Effector memory CD4-positive, alpha-beta T cell (primary cell): ENCODE measurements at regions not wholly inside any gene's neighbourhood (a gene's known extent, or its start where the extent isn't known, plus 50 kb on each side); places are given as distances from the start of the nearest gene placed in this dataset.

ENCODE experiments used
- DNase-seq, 3 donors: peaks; one replicate each; pipeline ENCODE4 v3.0.0-alpha.2; 2020
- H3K27ac ChIP-seq: 2 replicates; pipeline ENCODE4 v1.7.0; 2013; ENCODE audit warnings: mild to moderate bottlenecking, low read length, moderate library complexity; ENCODE audit not compliant: insufficient read depth, poor library complexity, severe bottlenecking
- H3K27me3 ChIP-seq: replicated peaks from 2 replicates; pipeline ENCODE4 v1.7.0; 2013; ENCODE audit warnings: mild to moderate bottlenecking, low read length; ENCODE audit not compliant: insufficient read depth, control insufficient read depth, poor library complexity, severe bottlenecking
- H3K36me3 ChIP-seq: 2 replicates; pipeline ENCODE4 v1.7.0; 2013; ENCODE audit warnings: mild to moderate bottlenecking, low read length, moderate library complexity; ENCODE audit not compliant: control insufficient read depth, insufficient read depth
- H3K4me1 ChIP-seq: 2 replicates; pipeline ENCODE4 v1.7.0; 2013; ENCODE audit warnings: low read length, mild to moderate bottlenecking; ENCODE audit not compliant: control insufficient read depth, insufficient read depth, poor library complexity, severe bottlenecking
- H3K4me3 ChIP-seq: 2 replicates; pipeline ENCODE4 v1.7.0; 2013; ENCODE audit warnings: low read length, low read depth, mild to moderate bottlenecking; ENCODE audit not compliant: insufficient read depth, poor library complexity, severe bottlenecking
- H3K9me3 ChIP-seq: 2 replicates; pipeline ENCODE4 v1.7.0; 2013; ENCODE audit warnings: mild to moderate bottlenecking, low read length, moderate library complexity; ENCODE audit not compliant: control insufficient read depth

DNA sequence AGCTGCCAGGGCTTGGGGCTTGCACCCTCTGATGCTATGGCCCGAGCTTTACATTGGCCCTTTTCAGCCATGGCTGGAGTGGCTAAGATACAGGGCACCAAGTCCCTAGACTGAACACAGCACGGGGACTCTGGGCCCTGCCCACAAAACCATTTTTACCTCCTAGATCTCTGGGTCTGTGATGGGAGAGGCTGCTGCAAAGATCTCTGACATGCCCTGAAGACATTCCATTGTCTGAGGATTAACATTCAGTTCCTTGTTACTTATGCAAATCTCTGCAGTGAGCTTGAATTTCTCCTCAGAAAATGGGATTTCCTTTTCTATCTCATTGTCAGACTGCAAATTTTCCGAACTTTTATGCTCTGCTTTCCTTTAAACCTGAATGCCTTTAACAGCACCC, 337.0 kb upstream of the SMC2 start:
- no peak overlapping the region for H3K27ac ChIP-seq
- no peaks in the 10 kb centered on the region for H3K36me3 ChIP-seq
- H3K27me3 ChIP-seq, result no peaks in the 10 kb centered on the region
- no peaks in the 10 kb centered on the region for H3K9me3 ChIP-seq
- DNase-seq, result no peak
- H3K4me1 ChIP-seq, result no peaks in the 10 kb centered on the region
- no peak overlapping the region for H3K4me3 ChIP-seq

DNA sequence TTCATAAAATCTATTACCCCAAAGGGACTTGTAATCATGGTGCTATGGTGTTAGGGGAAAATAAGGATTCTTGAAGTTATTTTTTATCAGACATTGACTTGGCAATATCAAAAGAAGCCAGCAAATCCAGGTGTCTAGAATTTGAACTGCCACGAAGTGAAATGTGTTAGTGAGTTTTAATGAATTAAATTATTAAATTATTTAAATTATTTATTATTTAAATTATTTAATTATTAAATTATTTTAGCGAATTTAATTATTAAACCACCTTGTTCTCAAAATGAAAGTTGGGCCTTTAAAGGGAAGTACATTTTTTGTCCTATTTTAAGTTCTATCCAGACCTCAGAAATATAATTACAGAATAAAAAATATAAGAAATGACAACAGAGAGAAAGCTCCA, 332.6 kb upstream of the SMC2 start:
- no peaks in the 10 kb centered on the region for H3K9me3 ChIP-seq
- H3K4me3 ChIP-seq, result no peak overlapping the region
- H3K27me3 ChIP-seq, result no peaks in the 10 kb centered on the region
- no peak for DNase-seq
- no peak overlapping the region for H3K27ac ChIP-seq
- no peaks in the 10 kb centered on the region for H3K36me3 ChIP-seq
- H3K4me1 ChIP-seq, result no peaks in the 10 kb centered on the region

DNA sequence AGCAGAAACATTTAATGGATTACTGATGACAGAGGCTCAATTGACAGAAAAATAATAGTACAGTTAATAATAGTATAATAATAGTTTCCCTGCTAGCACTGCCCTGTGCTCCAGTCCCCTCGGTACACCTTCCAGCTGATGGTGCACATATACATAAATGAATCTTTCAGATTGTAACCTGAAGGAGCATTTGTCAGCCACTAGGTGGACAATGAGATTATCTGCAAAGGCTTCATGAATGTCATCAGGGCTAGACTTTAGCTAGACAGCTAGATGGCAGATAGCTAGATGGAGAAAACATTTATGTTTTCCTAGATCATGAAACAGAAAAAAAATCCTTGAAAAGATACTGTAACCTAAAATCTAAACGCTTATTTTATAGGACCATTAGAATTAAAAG, 304.4 kb upstream of the SMC2 start:
- no peaks in the 10 kb centered on the region for H3K27me3 ChIP-seq
- H3K36me3 ChIP-seq, result no peaks in the 10 kb centered on the region
- H3K4me3 ChIP-seq, result no peak overlapping the region
- no peak overlapping the region for H3K27ac ChIP-seq
- H3K9me3 ChIP-seq, result no peaks in the 10 kb centered on the region
- H3K4me1 ChIP-seq, result no peaks in the 10 kb centered on the region
- DNase-seq, result no peak

DNA sequence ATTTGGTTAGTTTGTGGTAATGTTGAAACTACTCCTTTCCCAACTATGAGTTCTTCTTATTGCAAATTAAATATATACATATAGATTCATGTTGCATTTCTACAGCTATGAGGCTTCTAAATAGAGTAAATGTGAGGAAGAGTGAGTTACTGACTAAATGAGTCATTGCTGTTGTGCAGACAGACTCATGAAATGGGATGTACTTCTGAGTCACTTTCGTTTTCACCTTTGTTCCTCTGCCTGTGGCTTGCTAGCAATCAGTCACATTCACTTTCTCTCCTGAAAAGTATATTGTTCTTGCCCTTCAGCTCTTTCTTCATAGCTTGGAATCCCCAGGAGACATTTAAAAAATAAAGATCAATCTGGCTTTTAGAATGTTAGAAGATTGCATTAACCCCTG, 295.5 kb upstream of the SMC2 start:
- no peaks in the 10 kb centered on the region for H3K36me3 ChIP-seq

DNA sequence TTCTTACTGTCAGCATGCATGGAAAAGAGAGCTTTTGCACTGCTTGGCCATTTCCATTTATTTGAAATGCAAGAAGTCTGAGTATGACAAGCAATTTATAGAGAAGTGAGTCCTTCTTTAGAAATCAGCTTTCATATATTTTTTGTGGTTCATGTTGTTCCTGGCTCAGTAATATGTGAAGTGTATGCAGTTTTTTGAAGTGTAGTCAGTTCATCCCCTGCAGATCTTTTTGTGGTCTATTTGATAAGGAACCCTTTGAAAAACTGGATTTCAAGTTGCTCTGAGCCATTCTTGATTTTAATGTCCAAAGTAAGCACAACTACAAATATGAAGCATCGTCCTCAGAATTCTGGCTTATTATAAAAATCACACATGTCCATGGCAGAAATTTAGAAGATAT, 294.1 kb upstream of the SMC2 start:
- Histone ChIP-seq H3K27ac (no peak overlapping the region), H3K4me3 (no peak overlapping the region)
- no peak for DNase-seq

More for the DNA sequence above, 295.5 kb upstream of the SMC2 start:
- Histone ChIP-seq H3K4me1 (no peaks in the 10 kb centered on the region), H3K4me3 (no peak overlapping the region), H3K27ac (no peak overlapping the region), H3K27me3 (no peaks in the 10 kb centered on the region), H3K9me3 (no peaks in the 10 kb centered on the region)
- DNase-seq, result no peak

DNA sequence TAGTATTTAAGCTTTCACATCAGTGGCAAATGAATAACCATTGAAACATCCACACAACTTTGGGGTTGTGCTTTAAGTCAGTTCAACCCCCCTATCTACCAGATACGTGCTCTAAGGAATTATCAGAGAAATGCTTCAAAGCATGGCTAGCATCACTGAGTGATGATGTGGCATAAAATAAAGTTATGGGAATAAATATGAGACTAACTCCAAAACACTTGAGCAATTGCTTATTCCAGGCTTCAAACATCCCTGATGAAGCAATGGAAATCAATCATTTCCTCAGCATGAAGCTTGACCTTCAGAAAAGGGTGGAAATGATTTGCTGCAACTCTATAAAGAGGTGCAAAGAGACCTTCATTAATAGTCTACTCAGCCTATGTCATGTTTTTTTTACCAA, 292.0 kb upstream of the SMC2 start:
- H3K27ac ChIP-seq, result no peak overlapping the region
- DNase-seq, result no peak
- no peaks in the 10 kb centered on the region for H3K36me3 ChIP-seq
- no peaks in the 10 kb centered on the region for H3K27me3 ChIP-seq
- no peaks in the 10 kb centered on the region for H3K9me3 ChIP-seq
- no peak overlapping the region for H3K4me3 ChIP-seq
- no peaks in the 10 kb centered on the region for H3K4me1 ChIP-seq

More for the DNA sequence above, 294.1 kb upstream of the SMC2 start:
- no peaks in the 10 kb centered on the region for H3K27me3 ChIP-seq
- H3K9me3 ChIP-seq, result no peaks in the 10 kb centered on the region
- no peaks in the 10 kb centered on the region for H3K36me3 ChIP-seq
- H3K4me1 ChIP-seq, result no peaks in the 10 kb centered on the region

DNA sequence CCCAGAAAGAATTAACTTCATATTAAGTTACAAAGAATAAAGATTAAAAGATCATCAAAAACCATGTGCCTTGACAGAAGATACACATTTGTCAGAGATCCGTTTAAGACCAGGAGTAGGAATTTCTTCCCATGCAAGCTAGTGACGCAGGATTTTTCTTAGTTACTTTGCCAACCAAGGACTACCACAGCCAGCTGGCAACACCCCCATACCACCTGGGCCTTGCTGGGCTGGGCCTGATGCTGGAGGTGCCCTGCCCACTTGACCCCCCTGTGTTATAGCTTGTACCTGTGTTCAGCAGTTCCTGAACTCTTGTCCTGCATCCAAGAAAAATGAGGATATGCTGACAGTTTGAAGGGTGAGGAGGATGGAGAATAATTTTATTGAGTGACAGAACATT, 290.9 kb upstream of the SMC2 start:
- DNase-seq, result no peak
- Histone ChIP-seq H3K36me3 (no peaks in the 10 kb centered on the region), H3K4me1 (no peaks in the 10 kb centered on the region), H3K27me3 (no peaks in the 10 kb centered on the region), H3K4me3 (no peak overlapping the region), H3K9me3 (no peaks in the 10 kb centered on the region), H3K27ac (no peak overlapping the region)

DNA sequence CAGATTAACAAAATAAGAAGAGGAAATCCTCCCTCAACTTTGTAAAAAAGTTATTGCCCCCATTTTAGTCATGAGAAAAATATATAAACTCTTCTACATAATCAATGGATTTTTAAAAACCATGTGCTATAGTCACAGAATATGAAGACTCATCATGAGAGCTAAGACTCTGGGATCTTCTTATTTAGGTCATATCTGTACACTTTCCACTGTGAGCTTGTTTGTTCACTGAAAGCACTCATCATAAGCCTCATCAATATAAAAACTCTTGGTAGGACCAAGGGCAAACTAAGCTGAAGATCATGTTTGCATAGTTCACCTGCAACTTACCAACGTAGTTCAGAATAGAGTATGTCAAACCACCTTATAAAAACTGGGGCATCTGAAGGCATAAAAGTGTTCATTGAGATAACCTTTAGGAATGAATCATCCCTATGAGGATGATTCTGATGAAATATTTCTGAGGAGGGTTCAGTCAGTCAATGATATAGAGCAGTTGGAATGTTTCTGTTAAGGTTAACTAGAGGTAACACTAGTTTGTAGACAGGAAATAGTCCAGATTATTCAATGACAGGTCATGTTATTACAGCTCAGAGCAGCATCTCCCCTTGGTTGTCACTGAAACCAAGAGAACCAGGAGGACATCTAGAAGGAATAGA, 289.9 kb upstream of the SMC2 start:
- no peaks in the 10 kb centered on the region for H3K36me3 ChIP-seq
- no peak overlapping the region for H3K27ac ChIP-seq
- H3K9me3 ChIP-seq, result no peaks in the 10 kb centered on the region
- no peak overlapping the region for H3K4me3 ChIP-seq
- DNase-seq, result no peak
- no peaks in the 10 kb centered on the region for H3K27me3 ChIP-seq
- no peaks in the 10 kb centered on the region for H3K4me1 ChIP-seq

DNA sequence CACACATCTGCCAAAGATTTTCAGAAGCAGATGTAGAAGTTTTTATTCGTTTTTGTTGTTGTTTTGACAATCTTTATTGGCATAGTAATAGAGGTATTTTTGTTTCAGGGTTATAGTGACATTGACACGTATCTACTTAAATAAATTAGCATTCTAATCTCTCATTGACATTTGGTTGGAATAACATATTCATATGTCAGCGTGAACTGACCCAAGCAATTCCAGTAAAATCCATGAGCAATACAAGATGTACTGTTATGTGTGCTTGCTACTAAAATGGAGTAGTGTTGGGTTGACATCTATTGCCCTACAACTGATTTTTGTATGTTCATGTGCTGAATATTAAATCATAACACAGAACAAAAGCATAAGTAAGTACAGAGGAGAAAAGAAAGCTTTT, 284.4 kb upstream of the SMC2 start:
- Histone ChIP-seq H3K4me3 (no peak overlapping the region), H3K27me3 (no peaks in the 10 kb centered on the region), H3K36me3 (no peaks in the 10 kb centered on the region), H3K9me3 (no peaks in the 10 kb centered on the region), H3K27ac (no peak overlapping the region), H3K4me1 (no peaks in the 10 kb centered on the region)
- DNase-seq, result no peak

DNA sequence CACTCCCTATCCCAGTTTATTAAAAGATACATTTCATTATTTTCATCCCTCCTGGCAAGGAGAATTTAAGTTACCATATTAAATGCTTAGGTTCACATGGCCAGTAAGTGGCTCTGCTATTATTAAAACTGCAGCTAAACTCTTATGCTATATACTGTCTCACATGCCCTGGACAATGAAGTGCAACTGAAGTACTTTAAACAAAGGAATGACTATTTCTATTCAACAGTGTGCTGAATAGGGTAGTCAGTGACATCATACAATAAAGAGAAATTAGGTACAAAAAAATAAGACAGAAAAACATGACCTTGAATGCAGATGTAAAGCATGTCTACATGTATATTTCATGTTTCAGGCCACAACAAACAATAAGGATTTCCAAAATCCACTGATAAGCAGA, 282.6 kb upstream of the SMC2 start:
- no peaks in the 10 kb centered on the region for H3K27me3 ChIP-seq
- no peaks in the 10 kb centered on the region for H3K4me1 ChIP-seq
- H3K9me3 ChIP-seq, result no peaks in the 10 kb centered on the region
- H3K4me3 ChIP-seq, result no peak overlapping the region
- no peaks in the 10 kb centered on the region for H3K36me3 ChIP-seq
- no peak overlapping the region for H3K27ac ChIP-seq
- no peak for DNase-seq
